Fibroblast of pulmonary artery (primary cell): ENCODE measurements at regions not wholly inside any gene's neighbourhood (a gene's known extent, or its start where the extent isn't known, plus 50 kb on each side); places are given as distances from the start of the nearest gene placed in this dataset.

Experiments used
- DNase-seq: peaks from one replicate; pipeline ENCODE4 v3.0.0-alpha.2; 2010; ENCODE audit warnings: low read depth
- H3K4me3 ChIP-seq: replicated peaks from 2 replicates; pipeline ENCODE4 v1.5.1; 2011; ENCODE audit warnings: low read depth, mild to moderate bottlenecking, control low read depth, low read length, moderate library complexity
- TF ChIP-seq, protein P1 (sequence below): IDR thresholded peaks from 2 replicates; pipeline ENCODE4 v1.5.1; 2011; ENCODE audit warnings: mild to moderate bottlenecking, control low read depth, low read length, inconsistent platforms; ENCODE audit errors: missing control alignments

DNA sequence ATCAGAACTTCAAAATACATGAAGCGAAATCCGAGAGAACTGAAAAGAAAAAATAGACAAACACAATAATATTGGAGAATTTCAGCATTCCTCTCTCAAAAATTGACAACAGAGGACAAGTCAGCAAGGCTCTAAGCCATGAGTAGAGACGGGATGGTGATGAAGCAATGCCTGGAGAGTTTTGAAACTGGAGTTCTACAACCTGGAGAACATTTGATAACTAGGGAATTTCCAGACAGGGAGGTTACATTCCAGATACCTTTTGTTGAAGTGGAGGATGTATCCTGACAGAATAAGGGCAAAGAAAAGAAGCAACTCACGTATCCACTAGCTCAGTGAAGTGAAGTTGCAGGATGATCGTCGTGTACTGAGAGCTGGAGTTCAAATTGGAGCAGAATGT lies 291.4 kb downstream of the CTTN start:
- no peak for DNase-seq
- TF ChIP-seq, protein P1, sequence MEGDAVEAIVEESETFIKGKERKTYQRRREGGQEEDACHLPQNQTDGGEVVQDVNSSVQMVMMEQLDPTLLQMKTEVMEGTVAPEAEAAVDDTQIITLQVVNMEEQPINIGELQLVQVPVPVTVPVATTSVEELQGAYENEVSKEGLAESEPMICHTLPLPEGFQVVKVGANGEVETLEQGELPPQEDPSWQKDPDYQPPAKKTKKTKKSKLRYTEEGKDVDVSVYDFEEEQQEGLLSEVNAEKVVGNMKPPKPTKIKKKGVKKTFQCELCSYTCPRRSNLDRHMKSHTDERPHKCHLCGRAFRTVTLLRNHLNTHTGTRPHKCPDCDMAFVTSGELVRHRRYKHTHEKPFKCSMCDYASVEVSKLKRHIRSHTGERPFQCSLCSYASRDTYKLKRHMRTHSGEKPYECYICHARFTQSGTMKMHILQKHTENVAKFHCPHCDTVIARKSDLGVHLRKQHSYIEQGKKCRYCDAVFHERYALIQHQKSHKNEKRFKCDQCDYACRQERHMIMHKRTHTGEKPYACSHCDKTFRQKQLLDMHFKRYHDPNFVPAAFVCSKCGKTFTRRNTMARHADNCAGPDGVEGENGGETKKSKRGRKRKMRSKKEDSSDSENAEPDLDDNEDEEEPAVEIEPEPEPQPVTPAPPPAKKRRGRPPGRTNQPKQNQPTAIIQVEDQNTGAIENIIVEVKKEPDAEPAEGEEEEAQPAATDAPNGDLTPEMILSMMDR: no peak
- no peak overlapping the region for H3K4me3 ChIP-seq

DNA sequence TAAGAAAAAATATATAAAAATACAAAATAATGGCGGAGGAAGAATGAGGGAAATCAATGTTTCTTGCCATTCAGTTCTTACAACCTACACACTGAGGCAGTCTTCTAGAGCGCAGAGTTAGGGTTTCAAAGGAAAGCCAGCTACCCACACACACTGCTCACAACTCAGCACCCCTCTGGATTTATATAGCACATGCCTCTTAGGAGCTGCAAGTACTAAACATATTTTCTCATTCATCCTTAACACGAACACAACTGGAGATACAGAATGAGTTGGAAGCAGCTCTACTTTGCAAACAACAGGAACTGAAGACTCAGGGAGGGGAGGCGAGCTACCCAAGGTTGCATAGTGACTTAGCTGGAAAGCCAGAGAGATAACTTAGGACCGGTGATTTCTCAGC lies 293.8 kb downstream of the CTTN start:
- TF ChIP-seq, protein P1: no peak
- H3K4me3 ChIP-seq: no peak overlapping the region
- no peak for DNase-seq

DNA sequence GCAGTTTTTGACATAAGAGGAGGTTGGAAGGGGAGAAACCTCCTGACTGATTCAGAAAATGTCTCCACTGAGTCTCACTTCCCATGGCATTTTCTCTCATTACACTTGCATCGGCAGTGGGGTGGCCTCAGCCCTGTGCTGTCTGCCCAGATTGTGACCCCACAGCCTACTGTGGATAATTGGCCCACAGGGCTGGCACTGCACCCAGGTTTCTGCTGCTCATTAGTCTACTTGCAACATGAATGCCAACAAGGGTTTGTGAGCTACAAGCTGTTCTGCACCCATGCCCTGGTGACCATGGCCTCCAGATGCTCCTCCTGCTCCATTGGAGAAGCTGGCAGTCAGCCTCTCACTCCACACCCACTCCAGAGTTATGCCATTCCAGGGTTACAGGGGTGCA lies 296.0 kb downstream of the CTTN start:
- H3K4me3 ChIP-seq: no peak overlapping the region
- DNase-seq: no peak
- TF ChIP-seq, protein P1: no peak

DNA sequence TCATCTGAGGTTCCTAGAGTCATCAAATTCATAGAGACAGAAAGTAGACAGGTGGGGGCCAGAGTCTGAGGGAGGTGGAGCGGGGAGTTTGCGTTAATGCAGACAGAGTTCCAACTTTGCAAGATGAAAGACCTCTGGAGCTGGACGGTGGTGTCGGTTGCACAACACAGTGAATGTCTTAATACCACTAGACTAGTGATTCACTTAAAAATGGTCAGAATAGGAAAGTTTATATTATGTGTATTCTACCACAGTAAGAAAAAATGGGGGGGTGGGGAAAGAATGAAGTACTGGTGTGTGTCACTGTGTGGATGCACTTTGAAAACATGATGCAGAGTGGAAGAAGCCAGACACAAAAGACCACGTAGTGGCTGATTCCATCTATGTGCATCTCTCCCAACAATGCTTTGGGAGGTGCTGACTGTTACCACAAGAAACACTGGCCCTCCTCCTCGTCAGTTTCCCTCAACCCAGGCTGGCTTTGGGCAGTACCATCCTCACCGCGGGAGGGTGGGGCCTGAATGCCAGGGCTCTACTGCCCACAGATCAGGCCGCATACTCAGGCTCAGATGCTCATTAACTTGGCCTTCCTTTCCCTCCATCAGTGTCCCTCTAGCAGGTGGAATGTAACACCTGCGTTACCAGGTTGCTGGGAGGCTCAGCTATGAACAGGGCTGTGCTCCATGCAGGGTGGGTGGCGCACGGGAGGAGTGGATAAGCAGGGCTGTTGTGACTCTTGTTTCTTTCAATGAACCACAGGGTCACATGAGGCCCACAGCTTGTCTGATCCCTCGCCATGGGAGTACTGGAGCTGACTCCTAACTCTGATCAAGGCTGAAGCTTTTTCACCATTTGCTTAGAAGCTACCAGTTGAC lies 297.0 kb downstream of the CTTN start:
- TF ChIP-seq, protein P1: no peak
- no peak for DNase-seq
- H3K4me3 ChIP-seq: no peak overlapping the region

DNA sequence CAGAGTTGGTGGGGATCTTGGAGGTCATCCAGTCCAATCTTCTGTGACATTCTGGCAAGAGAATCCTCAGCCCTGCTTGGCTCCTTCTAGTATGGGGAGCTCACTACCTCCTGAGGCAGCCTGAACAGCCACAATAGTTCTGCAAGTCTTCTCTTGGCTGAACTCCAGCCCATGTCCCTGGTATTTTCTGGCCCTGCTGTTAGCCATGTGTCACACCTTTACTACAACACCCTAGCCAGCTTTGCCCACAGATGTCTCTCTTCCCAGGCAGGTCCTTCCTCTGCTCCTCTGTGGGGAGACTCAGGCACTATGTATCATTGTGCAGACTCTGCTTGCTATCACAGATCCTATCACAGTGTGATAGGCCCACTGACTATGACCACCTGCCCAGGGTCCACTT lies 297.7 kb downstream of the CTTN start:
- H3K4me3 ChIP-seq: no peak overlapping the region
- no peak for DNase-seq
- TF ChIP-seq, protein P1: no peak

DNA sequence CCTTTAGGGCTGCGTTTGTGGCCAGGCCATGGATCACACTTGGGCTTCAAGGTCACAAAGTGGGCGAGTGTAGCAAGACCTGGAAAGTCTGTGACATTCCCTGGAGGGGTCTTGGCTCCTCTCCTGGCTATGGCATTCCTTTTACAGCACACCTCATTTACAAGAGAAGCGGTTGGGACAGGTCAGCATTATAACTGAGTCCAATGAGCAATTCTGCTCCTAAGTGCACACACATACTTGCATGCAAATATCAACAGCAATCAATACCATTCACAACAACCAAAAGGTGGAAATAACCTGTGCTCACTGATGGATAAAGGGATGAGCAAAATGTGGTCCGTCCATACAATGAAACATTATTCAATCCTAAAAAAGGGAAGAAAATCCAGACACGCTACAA lies 298.2 kb downstream of the CTTN start:
- no peak overlapping the region for H3K4me3 ChIP-seq
- TF ChIP-seq, protein P1: no peak
- no peak for DNase-seq

DNA sequence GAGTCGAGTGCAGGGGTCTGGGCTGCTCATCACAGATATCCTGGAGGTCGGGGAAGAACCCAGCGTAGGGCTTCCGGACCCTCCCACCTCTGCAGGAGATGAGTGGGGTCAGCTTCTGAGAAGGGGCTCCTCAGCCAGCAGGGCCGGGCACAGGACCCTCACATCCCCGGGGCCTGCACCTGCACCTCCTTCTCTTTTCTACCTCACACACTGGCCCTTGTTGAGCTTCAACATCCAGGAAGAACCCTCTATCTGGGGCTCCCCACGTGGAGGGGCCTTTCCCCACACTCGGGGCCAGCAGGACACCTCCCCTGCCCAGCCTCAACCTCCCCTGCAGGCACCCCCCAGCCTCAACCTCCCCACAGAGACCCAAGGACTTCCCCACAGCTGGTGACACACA lies 299.4 kb downstream of the CTTN start:
- DNase-seq: no peak
- TF ChIP-seq, protein P1: no peak
- no peak overlapping the region for H3K4me3 ChIP-seq
